Tongue (tissue), 1 donor: ENCODE measurements at regions not wholly inside any gene's neighbourhood (a gene's known extent, or its start where the extent isn't known, plus 50 kb on each side); places are given as distances from the start of the nearest gene placed in this dataset.

Experiments
- DNase-seq: peaks from one replicate; pipeline ENCODE4 v3.0.0-alpha.2; 2015

DNA sequence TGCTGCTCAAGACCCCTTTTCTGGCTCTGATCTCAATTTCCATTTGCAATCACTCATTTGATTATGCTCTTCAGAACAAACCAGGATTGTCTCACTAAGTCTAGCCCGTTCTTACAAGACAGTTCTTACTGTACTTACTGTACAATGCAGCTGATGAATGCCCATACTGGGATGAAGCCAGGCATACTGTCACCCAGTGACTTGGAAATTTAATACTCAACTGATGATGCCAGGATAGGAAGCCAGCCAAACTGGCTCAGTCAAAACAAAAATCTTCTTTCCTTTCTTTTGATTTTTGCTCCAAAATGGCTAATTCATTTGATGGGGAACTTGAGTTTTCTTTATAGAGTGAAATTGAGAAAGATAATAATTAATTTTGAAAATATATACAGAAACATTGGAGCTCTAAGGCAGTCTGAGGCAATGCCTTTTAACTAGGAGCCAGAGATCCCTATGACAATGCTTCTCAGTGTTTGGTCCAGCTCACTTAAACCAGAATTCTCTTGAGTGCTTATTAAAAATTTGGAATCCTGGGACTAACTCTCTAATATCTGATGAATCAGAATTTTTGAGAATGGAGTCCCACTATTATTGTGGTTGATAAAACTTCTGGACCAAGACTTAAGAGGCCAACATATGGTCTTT, 265.6 kb upstream of the THBS1 start:
- peak; percentile 64 for DNase-seq

DNA sequence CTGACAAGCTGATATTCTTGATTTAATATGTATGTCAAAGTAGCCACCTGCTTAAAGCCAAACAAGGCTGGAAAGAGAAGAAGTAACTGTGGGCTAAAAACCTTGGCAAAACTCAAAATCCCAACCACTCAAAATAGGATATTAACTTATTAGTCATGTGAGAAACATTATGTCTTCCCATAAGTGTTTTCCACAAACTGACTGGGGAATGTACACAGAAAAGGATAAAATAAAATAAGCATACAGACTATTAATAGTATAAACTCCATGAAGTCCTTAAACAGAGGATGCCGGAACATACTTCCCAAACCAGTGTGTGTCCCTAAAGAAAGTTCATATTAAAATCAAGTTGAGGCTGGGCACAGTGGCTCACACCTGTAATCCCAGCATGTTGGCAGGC, 263.7 kb upstream of the THBS1 start:
- no peak for DNase-seq

DNA sequence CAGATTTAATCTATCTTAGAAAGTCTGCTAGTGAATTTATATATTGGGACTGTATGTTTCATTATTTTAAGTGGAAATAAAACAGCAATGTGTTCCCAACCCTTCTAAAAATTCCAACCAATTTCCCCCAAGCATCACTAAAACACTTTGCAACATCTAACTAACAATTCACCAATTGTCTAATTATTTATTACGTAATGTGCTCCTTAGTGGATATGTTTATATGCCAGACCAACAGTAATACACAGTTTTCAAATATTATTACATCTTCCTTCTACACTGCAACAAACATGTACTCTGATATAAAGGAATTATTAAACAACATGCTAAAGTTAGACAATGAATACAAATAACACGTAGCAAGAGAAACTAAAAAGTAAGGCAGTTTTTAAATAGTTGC, 262.6 kb upstream of the THBS1 start:
- no peak for DNase-seq

DNA sequence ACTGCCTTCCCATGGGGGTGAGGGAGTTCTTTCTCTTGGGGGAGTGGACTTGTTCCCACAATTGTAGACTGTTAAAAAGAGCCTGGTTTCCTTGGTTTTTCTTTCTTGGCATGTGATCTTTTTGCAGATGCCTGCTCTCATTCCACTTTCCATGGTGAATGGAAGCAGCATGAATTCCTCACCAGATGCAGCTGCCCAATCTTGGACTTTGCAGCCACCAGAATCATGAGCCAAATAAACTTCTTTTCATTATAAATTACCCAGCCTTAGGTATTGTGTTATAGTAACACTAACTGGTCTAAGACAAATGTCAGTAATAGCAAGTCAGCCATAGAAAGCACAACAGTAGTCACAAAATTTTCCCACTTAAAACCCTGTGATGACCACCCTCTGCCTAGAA, 260.5 kb upstream of the THBS1 start:
- no peak for DNase-seq

DNA sequence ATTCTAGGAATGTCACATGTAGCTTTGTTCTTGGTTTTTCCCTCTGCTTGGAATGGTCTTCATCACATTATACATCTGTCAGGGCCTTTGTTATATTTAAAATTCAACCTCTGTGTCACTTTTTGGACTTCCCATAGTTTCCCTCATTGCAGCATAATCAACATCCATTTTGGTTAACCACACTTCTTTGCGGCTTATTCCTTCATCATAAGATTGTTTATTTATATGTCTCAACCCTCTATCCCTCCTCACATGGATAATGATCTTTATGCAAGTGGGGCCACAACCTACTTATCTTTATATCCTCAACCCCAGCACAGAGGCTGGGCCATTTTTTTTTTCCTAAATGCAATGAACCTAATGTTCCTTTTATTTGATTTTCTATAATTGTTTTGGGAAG, 260.0 kb upstream of the THBS1 start:
- no peak for DNase-seq

DNA sequence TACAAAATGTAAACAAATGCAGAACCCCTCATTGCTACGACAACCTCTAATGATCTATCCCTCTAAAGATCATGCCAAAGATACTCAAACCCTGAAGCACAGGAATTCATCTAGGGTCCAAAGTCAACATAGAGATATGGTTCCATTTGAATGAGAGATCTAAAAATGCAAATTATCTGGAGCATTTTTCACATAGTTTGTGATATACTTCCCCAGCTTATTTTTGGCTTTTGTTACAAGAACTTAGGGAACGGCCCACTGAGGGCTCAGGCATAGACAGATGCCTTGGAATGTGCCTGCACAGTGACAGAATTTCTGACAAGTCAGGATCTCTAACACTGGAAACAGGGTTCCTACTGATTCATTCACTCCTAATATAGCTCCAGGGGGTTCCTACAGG, 258.9 kb upstream of the THBS1 start:
- DNase-seq = no peak

DNA sequence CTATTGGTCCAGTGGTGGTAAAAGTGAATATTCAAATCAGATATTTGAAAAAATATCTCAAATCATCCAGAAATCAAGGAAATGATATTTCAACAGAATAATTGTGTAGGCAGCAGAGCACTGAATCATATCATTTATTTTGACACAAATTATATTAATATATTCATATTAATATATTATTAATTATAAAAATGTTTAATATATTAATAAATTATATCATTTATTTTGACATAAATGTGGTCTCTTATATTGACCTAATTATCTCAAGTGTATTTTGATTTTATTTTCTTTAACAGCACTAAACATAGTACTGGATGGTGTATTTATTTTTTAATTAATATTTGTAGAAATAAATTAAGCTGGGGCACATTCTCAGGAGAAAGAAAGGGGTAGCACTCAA, 257.7 kb upstream of the THBS1 start:
- no peak for DNase-seq

DNA sequence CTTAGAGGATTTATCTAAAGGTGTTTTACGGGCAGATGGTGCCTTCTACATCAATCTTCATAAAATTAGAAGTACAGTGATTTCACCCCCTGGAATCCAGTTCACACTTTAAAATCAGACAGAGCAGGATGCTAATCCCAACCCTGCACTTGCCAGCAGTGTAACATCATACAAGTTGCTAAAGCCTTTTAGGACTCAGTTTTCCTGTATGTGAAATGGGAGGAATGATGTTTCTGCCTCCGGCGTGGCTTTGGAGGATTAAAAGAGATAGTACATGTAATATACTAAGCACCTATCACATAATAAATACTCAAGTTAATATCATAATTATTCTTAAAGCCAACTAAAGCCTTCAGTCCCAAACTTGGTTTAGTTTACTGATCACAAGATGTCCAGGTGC, 257.2 kb upstream of the THBS1 start:
- DNase-seq = no peak

DNA sequence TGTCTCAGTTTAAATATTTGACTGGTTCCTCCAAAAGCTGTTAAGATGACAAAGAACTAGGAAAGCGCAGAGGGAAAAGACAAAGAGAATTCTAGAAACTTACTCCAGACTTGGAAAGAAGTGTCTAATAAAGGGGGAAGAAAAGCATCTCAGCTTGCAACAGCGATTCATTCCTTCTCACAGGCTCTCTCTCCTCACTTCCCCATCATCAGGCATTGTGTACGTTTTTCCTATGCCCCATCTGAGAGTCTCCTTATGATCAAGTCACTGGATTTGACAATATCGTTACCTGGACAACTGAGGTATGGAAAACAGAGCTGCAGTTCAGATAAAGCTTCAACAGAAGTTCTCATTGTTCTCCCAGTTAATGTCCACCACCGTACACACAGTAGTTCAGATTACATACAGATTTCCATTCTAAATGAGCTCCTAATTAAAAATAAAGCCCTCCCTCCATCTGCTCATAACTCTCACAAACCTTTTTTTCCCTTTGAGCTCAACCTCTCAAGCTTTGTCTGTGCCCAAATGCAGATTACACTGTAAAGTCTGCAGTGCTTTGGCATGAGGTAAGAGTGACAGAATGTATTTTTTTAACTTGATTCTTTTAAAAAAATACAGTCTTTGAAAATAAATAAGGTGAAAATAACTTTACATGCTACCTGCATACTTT, 254.4 kb upstream of the THBS1 start:
- DNase-seq = no peak

DNA sequence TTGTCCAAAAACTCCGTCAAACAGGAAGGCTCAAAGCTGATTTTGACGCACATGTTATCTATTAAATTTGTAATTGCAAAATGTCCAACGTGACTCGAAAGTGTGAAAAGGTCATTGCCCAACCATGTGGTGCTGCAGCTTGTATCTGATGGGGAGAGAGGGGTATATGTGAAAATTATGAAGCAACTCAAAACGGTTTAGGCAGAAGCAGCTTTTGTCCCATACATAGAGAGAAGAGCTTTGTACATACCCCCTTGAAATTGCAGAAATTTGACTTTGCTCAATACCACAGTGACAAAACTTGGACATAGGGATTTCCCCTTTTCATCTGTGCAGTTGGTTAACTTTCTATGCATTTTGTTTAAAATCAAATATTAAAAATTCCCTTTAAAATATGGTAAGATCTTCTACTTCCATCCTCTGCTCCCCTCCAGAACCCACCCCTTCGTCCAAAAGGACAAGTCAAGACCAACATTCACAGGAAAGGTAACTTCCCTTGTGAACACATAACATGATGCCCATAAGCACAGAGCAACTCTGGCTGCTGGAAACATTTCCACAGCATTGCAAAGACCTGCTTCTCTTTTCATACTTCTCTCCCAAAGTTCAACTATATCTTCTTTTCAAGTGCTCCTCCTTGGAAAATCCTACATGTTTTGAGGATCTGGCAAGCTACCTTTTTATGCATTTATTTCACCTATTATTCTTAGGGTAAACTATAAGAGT, 253.7 kb upstream of the THBS1 start:
- no peak for DNase-seq

DNA sequence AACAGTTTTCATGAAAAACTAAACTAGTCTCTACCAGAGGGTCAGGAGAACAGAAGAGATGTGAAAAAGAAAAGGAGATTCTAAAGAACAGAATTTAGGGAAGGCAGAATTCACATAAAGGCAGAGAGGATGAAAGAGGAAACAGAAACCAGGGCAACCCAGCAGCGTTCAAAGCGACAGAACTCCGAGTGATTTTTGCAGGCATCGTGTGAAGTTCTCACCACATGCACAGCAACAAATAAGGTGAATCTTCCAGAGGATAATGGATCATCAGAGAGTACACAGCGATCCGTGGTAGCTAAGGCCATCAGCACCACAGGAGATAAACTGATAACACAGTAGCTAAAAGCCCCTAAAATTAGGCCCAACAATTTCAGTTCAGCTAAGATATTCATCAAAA, 250.8 kb upstream of the THBS1 start:
- no peak for DNase-seq

DNA sequence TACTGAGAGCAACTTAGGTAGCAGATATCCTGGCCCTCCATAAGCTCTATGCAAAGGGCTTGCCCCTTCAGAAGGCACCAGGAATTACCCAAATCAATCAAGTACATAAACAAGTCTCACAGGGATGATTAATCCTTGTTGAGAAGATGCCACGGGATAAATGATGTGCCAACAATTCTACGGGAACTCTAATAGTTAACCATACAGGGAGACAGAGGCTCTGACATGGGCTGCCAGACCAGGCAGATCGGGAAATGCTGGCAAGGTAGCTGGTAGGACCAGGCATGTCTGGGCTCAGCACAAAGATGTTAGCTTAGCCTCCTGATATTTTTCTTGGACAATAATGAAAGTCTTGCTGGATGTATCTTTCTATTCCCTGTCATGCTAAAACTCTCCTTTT, 249.3 kb upstream of the THBS1 start:
- DNase-seq = no peak

DNA sequence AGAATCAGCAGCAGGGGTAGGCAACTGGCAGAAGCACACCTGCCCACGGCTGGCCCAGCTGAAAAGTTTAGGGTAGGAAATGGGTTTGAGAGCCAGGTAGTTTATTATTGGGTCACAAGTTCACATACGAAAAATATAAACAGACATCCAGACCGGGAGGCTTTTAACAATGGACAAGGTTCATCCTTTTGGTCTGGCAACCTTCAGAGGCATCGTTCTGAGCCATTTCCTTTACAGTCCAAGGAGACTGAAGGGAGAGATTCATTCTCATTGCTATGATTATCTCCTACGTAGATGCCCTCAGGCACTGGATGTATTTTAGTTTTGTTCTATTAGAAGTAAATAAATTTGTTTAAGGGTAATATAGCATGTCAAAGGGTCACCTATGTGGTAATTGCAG, 248.0 kb upstream of the THBS1 start:
- DNase-seq = no peak

DNA sequence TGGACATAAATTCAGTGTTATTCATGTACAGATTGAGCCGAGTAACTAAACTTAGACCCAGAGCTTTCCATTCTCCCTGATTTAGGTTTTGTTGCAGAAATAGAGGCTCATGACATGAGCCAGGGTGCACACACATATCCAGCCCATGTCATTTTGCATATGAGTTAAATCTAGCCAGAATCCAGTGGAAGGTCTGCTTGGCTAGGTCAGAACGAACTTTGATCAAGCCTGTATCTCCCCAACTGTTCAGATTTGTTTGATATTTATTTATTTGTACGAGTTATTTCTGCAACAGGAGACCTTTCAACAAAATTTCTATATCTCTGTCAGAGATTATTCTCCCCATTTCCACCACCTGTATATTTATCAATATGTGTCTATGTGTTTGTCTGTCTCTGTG, 247.5 kb upstream of the THBS1 start:
- DNase-seq = no peak

DNA sequence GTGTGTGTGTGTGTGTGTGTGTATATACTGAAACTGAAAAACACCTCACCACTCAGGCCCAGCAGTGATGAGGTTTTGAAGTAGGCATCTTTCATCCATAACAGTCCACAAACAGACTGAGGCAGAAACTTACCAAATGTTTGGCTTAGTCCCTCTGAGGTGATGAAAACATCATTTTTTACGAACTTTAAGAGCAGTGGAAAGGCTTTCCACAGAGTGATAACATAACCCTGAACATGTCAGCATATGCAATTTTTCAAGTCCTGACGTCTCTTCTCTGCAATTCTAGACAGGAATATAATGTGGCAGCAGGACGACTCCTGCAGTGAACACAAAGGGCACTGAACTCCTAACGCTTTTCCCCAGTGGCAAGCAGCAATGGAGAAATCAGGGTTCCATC, 247.0 kb upstream of the THBS1 start:
- DNase-seq = no peak

DNA sequence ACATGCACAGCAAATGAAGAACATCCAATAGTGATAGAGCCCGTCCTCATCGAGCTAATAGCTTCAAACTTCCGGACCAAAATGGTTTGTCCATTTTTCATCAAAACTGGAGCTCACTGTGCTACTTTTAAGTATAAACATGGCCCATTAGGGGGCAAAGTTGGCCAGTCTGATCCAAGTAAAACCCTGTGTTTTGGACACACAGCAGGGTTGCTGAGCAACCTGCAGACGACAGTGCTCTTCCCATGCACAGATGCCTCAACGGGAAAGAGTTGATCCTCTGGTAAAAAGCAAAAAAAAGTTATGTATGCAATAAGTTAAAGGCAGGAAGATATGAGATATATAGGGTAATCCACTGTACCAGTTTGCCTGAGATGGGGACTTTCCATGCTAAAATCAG, 244.0 kb upstream of the THBS1 start:
- DNase-seq = peak; percentile 24

DNA sequence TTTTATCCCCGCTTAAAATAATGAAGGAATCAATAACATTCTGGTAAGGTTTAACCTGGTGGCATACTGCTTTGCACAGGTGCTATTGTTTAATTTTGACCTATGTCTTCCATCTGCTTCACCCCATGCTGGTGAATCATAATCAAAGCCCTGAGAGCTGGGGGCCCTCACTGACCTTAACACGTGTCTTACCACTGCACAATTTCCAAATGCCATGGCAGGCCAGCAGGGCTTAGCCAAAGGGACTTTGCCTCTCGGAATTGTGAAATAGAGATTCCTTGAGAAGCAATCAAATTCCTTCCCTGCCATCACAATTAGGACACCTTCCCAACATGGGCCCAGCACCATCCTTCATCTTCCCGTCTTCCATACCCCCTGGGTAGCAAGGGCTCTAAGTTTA, 242.6 kb upstream of the THBS1 start:
- DNase-seq = no peak

DNA sequence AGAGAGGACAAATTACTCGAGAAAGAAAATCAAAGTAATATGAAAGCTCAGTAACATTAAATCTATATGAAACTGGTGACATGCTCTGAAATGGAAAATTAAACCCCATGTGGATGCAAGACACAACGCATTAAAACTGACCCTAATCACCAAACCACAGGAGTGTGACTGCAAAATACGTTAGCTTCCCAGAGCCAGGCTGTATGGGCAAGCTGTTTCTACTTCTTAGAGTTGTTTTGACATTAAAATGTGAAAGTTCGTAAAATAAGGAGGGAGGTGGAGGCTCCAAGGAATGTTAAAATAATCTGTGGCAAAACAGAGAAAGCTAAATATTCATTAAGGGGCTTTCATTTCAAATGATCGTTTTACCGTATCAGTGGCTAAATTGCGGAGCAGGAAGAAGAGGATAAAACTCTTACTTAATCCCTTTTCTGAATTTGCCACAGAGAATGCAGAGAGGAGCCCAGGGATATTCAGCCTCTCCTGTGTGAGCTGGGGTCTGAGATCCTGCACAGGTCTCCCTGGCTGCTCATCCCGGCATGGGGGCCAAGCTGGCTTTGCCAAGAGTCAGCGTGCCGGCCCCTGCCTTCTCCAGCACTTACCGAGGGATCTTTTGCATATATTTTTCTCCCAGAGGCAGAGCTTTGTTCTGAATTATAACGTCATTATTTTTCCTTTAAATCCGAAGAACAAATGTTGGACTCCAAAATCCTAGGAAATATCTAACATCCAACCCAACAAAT, 239.8 kb upstream of the THBS1 start:
- no peak for DNase-seq

DNA sequence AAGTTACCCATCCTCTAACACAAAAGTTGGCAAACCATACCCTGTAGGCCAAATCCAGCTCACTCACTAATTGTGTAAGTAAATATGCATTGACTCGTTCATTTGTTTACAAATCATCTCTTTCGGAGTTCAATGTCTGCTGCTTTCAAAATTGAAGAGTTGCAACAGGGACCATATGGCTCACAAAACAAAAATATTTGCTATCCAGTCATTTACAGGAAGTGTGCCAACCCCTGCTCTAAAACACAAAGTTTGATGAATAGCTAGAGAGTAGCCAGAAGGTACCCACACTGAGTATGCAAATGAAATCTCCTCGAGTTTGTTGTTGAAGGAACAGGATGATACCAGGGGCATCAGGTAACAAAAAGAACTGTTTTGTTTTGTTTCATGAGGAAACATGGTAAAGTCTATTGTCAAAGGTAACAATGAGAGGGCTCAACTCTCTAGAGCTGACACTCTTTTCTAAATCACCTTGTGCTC, 236.2 kb upstream of the THBS1 start:
- DNase-seq = no peak

DNA sequence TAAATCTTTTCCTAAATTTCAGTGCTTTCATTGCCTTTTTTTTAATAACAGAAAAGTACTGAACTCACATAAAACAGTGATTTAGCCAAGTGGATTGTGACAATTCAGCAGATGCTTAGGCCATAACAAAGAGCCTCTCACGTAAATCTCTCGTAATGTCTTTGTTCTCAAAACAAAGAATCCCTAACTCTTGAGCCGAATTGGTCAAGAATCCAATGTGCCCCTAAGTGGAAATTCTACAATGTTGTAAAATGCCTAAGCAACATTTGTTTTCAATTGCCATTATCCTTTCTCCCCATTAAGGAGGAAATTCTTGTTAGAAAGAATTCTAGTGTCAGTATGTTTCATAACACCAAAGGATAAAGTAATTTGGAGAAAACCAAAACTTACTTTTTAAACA, 235.7 kb upstream of the THBS1 start:
- DNase-seq = no peak

DNA sequence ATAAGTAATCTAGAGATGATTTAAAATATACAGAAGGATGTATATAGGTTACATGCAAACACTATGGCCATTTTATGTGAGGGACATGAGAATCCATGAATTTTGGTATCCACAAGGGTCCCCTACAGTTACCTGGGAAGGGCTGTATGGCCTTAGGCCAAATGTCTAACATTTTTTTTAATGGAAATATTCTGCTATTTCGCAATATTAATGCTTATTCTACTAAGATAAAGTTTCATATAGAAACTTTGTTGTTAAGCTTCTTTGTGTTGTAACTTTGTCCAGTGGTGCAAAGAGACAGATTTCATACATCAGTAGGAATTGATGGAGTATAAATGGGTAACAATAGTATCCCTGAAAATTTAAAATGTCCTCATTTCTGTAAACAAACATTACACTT, 233.4 kb upstream of the THBS1 start:
- DNase-seq = no peak

DNA sequence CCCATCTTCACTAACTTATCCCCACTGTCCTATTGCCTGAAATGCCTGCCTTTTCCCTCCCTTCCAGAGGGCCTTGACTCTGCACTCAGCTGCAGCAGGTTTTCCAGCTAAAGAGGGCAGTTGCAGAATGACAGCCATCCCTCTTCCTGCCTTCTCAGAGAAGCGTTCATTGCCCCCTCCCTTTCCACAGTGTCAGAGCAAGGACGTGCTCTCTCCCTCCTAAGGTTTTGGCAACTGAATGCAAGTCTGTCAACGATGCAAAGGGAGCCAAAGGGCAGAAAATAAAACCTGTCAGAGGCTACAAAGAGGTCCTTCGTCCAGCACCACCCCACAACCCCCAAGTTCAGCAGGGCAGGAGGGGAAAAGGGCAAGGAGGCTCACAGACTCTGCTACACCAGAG, 230.1 kb upstream of the THBS1 start:
- DNase-seq = no peak

DNA sequence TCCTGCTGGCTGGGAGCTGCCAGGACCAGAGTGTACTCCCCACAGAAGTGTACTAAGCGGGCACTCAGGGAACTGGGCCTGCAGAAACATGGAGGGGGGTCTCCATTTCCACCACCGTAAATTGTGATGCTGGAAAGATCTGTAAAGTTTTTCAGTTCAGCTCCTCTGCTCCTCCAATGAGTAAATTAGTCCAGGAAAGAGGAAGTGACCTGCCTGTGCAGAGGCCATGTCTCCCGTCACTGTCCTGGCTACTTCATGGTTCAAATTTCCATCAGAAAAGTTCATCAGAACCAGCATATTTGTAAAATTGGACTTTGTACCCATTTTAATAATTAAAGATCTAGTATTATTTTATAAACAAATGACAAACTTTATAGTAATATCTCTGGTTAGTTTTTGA, 226.7 kb upstream of the THBS1 start:
- DNase-seq = no peak
